Mucosa of stomach (tissue), 1 donor: ENCODE measurements at regions not wholly inside any gene's neighbourhood (a gene's known extent, or its start where the extent isn't known, plus 50 kb on each side); places are given as distances from the start of the nearest gene placed in this dataset.

ENCODE experiments used
- H3K27me3 ChIP-seq: one replicate; pipeline ENCODE4 v1.7.0; 2013; ENCODE audit warnings: mild to moderate bottlenecking, low read length; ENCODE audit not compliant: control insufficient read depth, insufficient read depth
- H3K36me3 ChIP-seq: one replicate; pipeline ENCODE4 v1.7.0; 2013; ENCODE audit warnings: low read length; ENCODE audit not compliant: control insufficient read depth, insufficient read depth
- H3K4me1 ChIP-seq: one replicate; pipeline ENCODE4 v1.7.0; 2013; ENCODE audit warnings: mild to moderate bottlenecking, low read length; ENCODE audit not compliant: control insufficient read depth, insufficient read depth
- H3K4me3 ChIP-seq: one replicate; pipeline ENCODE4 v1.7.0; 2013; ENCODE audit warnings: low read length
- H3K9ac ChIP-seq: one replicate; pipeline ENCODE4 v1.7.0; 2013; ENCODE audit warnings: mild to moderate bottlenecking, low read length, moderate library complexity
- H3K9me3 ChIP-seq: one replicate; pipeline ENCODE4 v1.7.0; 2013; ENCODE audit warnings: mild to moderate bottlenecking, low read length, moderate library complexity; ENCODE audit not compliant: control insufficient read depth
- donor health status: Pancreatic carcinoma.

GRCh38 chr2:180763263-180763989, 217.0 kb upstream of the UBE2E3 start:
- H3K4me1 ChIP-seq: peaks cover 23% of the 10 kb centered on the region
- H3K27me3 ChIP-seq: no peaks in the 10 kb centered on the region
- H3K9ac ChIP-seq: no peak overlapping the region
- no peaks in the 10 kb centered on the region for H3K36me3 ChIP-seq
- H3K4me3 ChIP-seq: no peak overlapping the region
- H3K9me3 ChIP-seq: no peaks in the 10 kb centered on the region

DNA sequence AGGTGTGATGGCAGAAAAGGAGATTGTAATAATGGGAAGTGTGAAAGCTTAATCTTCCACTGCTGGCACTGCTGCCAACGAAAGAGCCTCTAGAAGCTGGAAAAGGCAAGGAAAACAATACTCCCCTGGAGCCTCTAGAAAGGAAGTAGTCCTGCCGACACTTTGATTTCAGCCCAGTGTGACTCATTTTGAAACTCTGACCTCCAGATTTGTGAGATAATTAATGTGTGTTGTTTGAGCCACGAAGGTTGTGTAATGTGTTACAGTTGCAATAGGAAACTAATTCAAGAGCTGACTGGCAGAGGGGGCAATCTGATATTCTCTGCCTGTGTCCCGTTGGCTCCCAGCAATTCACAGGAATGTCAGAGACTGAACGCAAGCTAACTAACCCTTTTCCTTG, 219.2 kb upstream of the UBE2E3 start:
- no peaks in the 10 kb centered on the region for H3K27me3 ChIP-seq
- H3K9ac ChIP-seq: no peak overlapping the region
- H3K9me3 ChIP-seq: no peaks in the 10 kb centered on the region
- peaks cover 23% of the 10 kb centered on the region for H3K4me1 ChIP-seq
- no peak overlapping the region for H3K4me3 ChIP-seq
- no peaks in the 10 kb centered on the region for H3K36me3 ChIP-seq

GRCh38 chr2:180759631-180760030, 220.8 kb upstream of the UBE2E3 start:
- Histone ChIP-seq H3K36me3 (no peaks in the 10 kb centered on the region), H3K9ac (no peak overlapping the region), H3K4me3 (no peak overlapping the region), H3K9me3 (no peaks in the 10 kb centered on the region), H3K27me3 (no peaks in the 10 kb centered on the region), H3K4me1 (peaks cover 23% of the 10 kb centered on the region)

GRCh38 chr2:180753809-180754761, 226.3 kb upstream of the UBE2E3 start:
- Histone ChIP-seq H3K27me3 (no peaks in the 10 kb centered on the region), H3K4me3 (no peak overlapping the region), H3K9me3 (no peaks in the 10 kb centered on the region), H3K4me1 (no peaks in the 10 kb centered on the region), H3K36me3 (no peaks in the 10 kb centered on the region), H3K9ac (no peak overlapping the region)

DNA sequence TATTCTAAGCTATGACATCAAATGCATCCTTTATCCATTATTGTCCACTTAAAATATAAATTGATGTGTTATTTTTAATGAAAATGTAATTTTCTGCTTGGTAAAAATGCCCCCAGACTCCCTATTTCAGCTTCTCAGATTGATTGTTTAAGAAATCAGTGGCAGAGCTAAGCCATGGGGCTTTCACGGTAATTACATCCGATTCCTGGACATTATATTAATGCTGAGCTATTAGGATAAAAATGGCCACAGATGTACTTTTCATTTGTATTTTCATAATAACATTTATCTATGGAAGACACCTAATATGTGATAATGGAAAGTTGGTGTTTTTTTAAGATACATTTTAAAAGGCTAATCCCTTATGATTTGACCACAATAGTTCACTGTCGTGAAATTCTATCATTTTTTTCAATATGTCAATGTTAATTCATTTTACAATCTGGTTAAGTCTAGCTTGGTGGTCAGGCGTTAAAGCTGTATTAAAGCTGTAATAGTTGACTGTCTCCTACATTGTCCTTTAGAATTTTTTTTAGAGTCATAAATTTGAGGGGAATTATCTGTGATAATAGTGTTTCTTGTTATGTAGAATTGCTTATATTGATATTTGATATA, 229.0 kb upstream of the UBE2E3 start:
- no peaks in the 10 kb centered on the region for H3K9me3 ChIP-seq
- H3K4me1 ChIP-seq: no peaks in the 10 kb centered on the region
- H3K27me3 ChIP-seq: no peaks in the 10 kb centered on the region
- no peaks in the 10 kb centered on the region for H3K36me3 ChIP-seq
- H3K9ac ChIP-seq: no peak overlapping the region
- H3K4me3 ChIP-seq: no peak overlapping the region

- no peaks in the 10 kb centered on the region for H3K4me1 ChIP-seq
- no peaks in the 10 kb centered on the region for H3K27me3 ChIP-seq
- no peaks in the 10 kb centered on the region for H3K9me3 ChIP-seq
- no peak overlapping the region for H3K9ac ChIP-seq
- no peaks in the 10 kb centered on the region for H3K36me3 ChIP-seq
- no peak overlapping the region for H3K4me3 ChIP-seq
These were observed 232.7 kb upstream of the UBE2E3 start for GRCh38 chr2:180747728-180748127.

GRCh38 chr2:180743401-180743800, 237.0 kb upstream of the UBE2E3 start:
- H3K27me3 ChIP-seq: no peaks in the 10 kb centered on the region
- H3K4me3 ChIP-seq: no peak overlapping the region
- H3K9ac ChIP-seq: no peak overlapping the region
- no peaks in the 10 kb centered on the region for H3K9me3 ChIP-seq
- H3K4me1 ChIP-seq: no peaks in the 10 kb centered on the region
- no peaks in the 10 kb centered on the region for H3K36me3 ChIP-seq

- Histone ChIP-seq H3K27me3 (no peaks in the 10 kb centered on the region), H3K9ac (no peak overlapping the region), H3K4me3 (no peak overlapping the region), H3K36me3 (no peaks in the 10 kb centered on the region), H3K4me1 (no peaks in the 10 kb centered on the region), H3K9me3 (no peaks in the 10 kb centered on the region)
These were observed 237.6 kb upstream of the UBE2E3 start for GRCh38 chr2:180742801-180743200.

DNA sequence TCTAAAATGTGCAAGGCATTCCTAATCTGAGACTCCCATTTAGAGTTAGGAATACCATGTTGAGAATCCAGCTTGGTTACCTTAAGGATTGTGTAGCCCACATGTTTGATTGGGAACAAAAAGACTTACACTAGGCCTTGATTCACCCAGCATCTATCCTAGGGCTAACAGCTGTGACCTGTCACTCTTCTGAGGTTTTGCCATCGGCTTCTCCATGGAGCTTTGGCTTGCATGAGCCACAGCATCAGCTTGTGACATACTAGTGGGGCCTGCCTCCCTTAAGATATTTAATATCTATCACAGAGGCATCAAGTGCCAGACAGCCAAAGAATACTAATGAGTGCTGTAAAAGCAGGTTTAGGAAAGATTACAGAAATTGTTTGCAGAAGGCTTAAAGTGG, 241.3 kb upstream of the UBE2E3 start:
- Histone ChIP-seq H3K9ac (no peak overlapping the region), H3K4me3 (no peak overlapping the region), H3K9me3 (no peaks in the 10 kb centered on the region), H3K27me3 (no peaks in the 10 kb centered on the region), H3K36me3 (no peaks in the 10 kb centered on the region), H3K4me1 (no peaks in the 10 kb centered on the region)

DNA sequence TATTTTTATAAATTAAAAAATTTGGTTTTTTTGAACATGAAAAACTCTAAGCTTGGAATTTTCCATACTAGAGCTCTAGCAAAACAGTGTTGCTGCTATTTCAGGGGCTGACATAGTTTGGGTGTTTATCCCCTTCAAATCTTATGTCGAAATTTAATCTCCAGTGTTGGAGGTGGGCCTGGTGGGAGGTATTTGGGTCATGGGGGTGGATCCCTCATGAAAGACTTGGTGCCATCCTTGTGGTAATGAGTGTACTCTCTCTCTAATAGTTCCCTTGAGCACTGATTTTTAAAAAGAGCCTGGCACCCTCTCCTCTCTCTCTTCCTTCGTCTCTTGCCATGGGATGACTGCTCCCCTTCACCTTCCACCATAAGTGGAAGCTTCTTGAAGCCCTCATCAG, 244.6 kb upstream of the UBE2E3 start:
- no peak overlapping the region for H3K4me3 ChIP-seq
- peaks cover 6% of the 10 kb centered on the region for H3K4me1 ChIP-seq
- no peak overlapping the region for H3K9ac ChIP-seq
- H3K9me3 ChIP-seq: no peaks in the 10 kb centered on the region
- H3K27me3 ChIP-seq: no peaks in the 10 kb centered on the region
- H3K36me3 ChIP-seq: no peaks in the 10 kb centered on the region

DNA sequence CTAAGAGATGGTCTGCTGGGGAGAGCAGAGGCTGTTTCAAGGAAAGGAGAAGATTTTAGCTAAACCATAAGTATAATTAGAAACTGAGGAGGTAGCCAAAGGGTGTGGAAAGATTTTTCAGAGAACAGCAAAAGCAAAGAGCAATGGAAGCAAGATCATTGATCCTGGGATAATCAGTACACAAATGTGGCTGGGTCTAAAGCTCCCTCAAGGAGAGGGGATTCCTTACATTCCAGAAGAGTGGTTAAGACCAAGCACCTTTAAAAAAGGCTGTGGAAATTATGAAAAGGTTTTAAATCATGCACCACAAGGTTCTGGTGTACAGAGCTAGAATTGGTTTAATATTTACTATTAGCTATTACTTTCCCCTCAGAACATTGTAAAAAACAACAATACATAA, 246.0 kb upstream of the UBE2E3 start:
- no peaks in the 10 kb centered on the region for H3K36me3 ChIP-seq
- H3K9me3 ChIP-seq: no peaks in the 10 kb centered on the region
- no peak overlapping the region for H3K4me3 ChIP-seq
- H3K9ac ChIP-seq: no peak overlapping the region
- peaks cover 6% of the 10 kb centered on the region for H3K4me1 ChIP-seq
- H3K27me3 ChIP-seq: no peaks in the 10 kb centered on the region

GRCh38 chr2:180733330-180733729, 247.1 kb upstream of the UBE2E3 start:
- Histone ChIP-seq H3K27me3 (no peaks in the 10 kb centered on the region), H3K4me3 (no peak overlapping the region), H3K9ac (no peak overlapping the region), H3K4me1 (peaks cover 10% of the 10 kb centered on the region), H3K9me3 (no peaks in the 10 kb centered on the region), H3K36me3 (no peaks in the 10 kb centered on the region)
